ENCODE measurements at regions not wholly inside any gene's neighbourhood (a gene's known extent, or its start where the extent isn't known, plus 50 kb on each side); places are given as distances from the start of the nearest gene placed in this dataset.

DNA sequence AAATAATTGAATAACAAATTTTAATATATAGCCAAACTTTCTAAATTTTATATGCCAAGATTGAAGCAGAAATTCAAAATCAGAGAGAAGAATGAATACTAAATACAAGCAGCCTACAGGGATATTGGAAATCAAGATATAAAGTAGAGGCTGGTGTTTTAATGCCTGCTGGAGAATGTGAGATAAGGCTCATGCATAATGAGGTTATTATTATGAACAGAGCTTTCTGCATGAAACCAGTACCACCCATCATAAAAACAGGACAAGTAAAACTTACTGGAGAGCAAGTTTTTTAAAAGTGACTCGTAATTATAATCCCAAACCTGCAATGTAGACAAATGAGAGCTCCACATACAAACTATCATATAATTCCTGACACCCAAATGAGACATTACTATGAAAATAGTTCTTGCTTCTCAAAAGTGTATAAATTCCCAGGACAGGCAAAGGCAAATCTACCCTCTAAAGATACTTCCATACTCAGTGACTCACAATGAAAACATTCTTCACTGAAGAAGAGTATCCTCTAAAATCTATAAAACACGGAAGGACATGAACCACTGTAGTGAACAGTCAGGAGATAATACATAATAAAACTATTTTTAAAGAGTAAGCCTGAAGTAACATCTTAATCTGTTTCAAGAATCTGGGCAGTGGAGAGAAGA lies 532.0 kb upstream of the GRAMD2B start:
- 0% methylated on average over 2 of the region's 2 CpGs for WGBS (ENCODE audit: insufficient coverage, insufficient replicate concordance, low lambda C conversion rate, missing lambda C conversion rate)
- no peak overlapping the region for H3K9ac ChIP-seq (ENCODE audit: control insufficient read depth, insufficient read depth, low read length)
- ChIA-PET RAD21 (ENCODE audit: unreplicated experiment) (no interaction called here), SMC1A (ENCODE audit: uncharacterized antibody, unreplicated experiment) (no interaction called here), POLR2A (no interaction called here), CTCF (no interaction called here)
- no peaks in the 10 kb centered on the region for H3K36me3 ChIP-seq (ENCODE audit: control insufficient read depth in 2 of 2, insufficient read depth in 2 of 2, low read length in 1 of 2)
- BruUV-seq (replicated peaks) = no TSS peak
- no peak overlapping the region for H3K4me3 ChIP-seq
- H3K4me1 ChIP-seq (ENCODE audit: control insufficient read depth, insufficient read depth, low read length) = no peaks in the 10 kb centered on the region
- no peak overlapping the region for H3K27ac ChIP-seq (ENCODE audit: control insufficient read depth, insufficient read depth)
- in situ Hi-C loops (cut with MboI) (no loop called here), intact Hi-C loops (cut with micrococcal nuclease; ENCODE audit: unreplicated experiment) (no loop called here)
- H3K9me3 ChIP-seq (replicated peaks; ENCODE audit: control insufficient read depth, insufficient read depth, low read length) = no peaks in the 10 kb centered on the region
- ATAC-seq = no peak
- DNase-seq (ENCODE audit: low read depth, low spot score) = no peak
- no peaks in the 10 kb centered on the region for H4K20me1 ChIP-seq (ENCODE audit: control insufficient read depth, insufficient read depth)
- no peak overlapping the region for H3K4me2 ChIP-seq (ENCODE audit: control insufficient read depth, insufficient read depth)
- no peaks in the 10 kb centered on the region for H3K79me2 ChIP-seq (ENCODE audit: control insufficient read depth, insufficient read depth, low read length)
- TF ChIP-seq POU2F2 (IDR thresholded peaks at IDR 0.05; ENCODE audit: borderline replicate concordance, low read depth, low read length) (no peak), USF2 (IDR thresholded peaks at IDR 0.05; ENCODE audit: borderline replicate concordance, low read depth, low read length) (no peak), CHD2 (IDR thresholded peaks at IDR 0.05; ENCODE audit: borderline replicate concordance, low read depth, low read length) (no peak), ZZZ3 (IDR thresholded peaks at IDR 0.05; ENCODE audit: control insufficient read depth, insufficient read length, low read depth) (no peak), RCOR1 (conservative IDR thresholded peaks at IDR 0.05; ENCODE audit: low read depth, low read length) (no peak), RBBP5 (conservative IDR thresholded peaks at IDR 0.05) (no peak), PAX5 (IDR thresholded peaks at IDR 0.05; ENCODE audit: borderline replicate concordance, low read depth, low read length) (no peak), MTA2 (IDR thresholded peaks at IDR 0.05; ENCODE audit: low read depth) (no peak), HDGF (IDR thresholded peaks at IDR 0.05) (no peak)
- TF ChIP-seq, protein P1, sequence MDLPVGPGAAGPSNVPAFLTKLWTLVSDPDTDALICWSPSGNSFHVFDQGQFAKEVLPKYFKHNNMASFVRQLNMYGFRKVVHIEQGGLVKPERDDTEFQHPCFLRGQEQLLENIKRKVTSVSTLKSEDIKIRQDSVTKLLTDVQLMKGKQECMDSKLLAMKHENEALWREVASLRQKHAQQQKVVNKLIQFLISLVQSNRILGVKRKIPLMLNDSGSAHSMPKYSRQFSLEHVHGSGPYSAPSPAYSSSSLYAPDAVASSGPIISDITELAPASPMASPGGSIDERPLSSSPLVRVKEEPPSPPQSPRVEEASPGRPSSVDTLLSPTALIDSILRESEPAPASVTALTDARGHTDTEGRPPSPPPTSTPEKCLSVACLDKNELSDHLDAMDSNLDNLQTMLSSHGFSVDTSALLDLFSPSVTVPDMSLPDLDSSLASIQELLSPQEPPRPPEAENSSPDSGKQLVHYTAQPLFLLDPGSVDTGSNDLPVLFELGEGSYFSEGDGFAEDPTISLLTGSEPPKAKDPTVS (IDR thresholded peaks at IDR 0.05; ENCODE audit: low read depth, low read length) = no peak
- TF ChIP-seq, protein P2, sequence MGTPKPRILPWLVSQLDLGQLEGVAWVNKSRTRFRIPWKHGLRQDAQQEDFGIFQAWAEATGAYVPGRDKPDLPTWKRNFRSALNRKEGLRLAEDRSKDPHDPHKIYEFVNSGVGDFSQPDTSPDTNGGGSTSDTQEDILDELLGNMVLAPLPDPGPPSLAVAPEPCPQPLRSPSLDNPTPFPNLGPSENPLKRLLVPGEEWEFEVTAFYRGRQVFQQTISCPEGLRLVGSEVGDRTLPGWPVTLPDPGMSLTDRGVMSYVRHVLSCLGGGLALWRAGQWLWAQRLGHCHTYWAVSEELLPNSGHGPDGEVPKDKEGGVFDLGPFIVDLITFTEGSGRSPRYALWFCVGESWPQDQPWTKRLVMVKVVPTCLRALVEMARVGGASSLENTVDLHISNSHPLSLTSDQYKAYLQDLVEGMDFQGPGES (IDR thresholded peaks at IDR 0.05) = no peak
- TF ChIP-seq, protein P3, sequence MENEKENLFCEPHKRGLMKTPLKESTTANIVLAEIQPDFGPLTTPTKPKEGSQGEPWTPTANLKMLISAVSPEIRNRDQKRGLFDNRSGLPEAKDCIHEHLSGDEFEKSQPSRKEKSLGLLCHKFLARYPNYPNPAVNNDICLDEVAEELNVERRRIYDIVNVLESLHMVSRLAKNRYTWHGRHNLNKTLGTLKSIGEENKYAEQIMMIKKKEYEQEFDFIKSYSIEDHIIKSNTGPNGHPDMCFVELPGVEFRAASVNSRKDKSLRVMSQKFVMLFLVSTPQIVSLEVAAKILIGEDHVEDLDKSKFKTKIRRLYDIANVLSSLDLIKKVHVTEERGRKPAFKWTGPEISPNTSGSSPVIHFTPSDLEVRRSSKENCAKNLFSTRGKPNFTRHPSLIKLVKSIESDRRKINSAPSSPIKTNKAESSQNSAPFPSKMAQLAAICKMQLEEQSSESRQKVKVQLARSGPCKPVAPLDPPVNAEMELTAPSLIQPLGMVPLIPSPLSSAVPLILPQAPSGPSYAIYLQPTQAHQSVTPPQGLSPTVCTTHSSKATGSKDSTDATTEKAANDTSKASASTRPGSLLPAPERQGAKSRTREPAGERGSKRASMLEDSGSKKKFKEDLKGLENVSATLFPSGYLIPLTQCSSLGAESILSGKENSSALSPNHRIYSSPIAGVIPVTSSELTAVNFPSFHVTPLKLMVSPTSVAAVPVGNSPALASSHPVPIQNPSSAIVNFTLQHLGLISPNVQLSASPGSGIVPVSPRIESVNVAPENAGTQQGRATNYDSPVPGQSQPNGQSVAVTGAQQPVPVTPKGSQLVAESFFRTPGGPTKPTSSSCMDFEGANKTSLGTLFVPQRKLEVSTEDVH (IDR thresholded peaks at IDR 0.05; ENCODE audit: low read depth, partially characterized antibody) = no peak
- no peak for FAIRE-seq
- no peaks in the 10 kb centered on the region for H3K27me3 ChIP-seq (replicated peaks in 1 of 2; ENCODE audit: control insufficient read depth in 2 of 2, insufficient read depth in 2 of 2, low read length in 1 of 2)
- H2AFZ ChIP-seq (ENCODE audit: control insufficient read depth, low read depth, low read length) = no peak overlapping the region

All from GM12878 (cell line).